Neuronal stem cell (in vitro differentiated cells): ENCODE measurements at regions not wholly inside any gene's neighbourhood (a gene's known extent, or its start where the extent isn't known, plus 50 kb on each side); places are given as distances from the start of the nearest gene placed in this dataset.

Experiments
- DNase-seq: peaks from one replicate; pipeline ENCODE4 v3.0.0-alpha.2; 2013; ENCODE audit warnings: low spot score
- H2AFZ ChIP-seq: one replicate; pipeline ENCODE4 v1.6.1; 2013; ENCODE audit warnings: mild to moderate bottlenecking, low read length, inconsistent platforms
- H2AK5ac ChIP-seq: 2 replicates; pipeline ENCODE4 v1.6.1; 2013; ENCODE audit warnings: low read depth, mild to moderate bottlenecking, inconsistent platforms, low read length, moderate library complexity, mixed read lengths
- H2BK120ac ChIP-seq: 2 replicates; pipeline ENCODE4 v1.6.1; 2013; ENCODE audit warnings: low read depth, mild to moderate bottlenecking, inconsistent platforms, low read length, moderate library complexity, mixed read lengths
- H2BK12ac ChIP-seq: one replicate; pipeline ENCODE4 v1.6.1; 2013; ENCODE audit warnings: low read length, inconsistent platforms
- H2BK15ac ChIP-seq: 2 replicates; pipeline ENCODE4 v1.6.1; 2013; ENCODE audit warnings: mild to moderate bottlenecking, low read length, inconsistent platforms, mixed read lengths
- H2BK5ac ChIP-seq: one replicate; pipeline ENCODE4 v1.6.1; 2013; ENCODE audit warnings: inconsistent platforms, mild to moderate bottlenecking, low read length, moderate library complexity
- H3K14ac ChIP-seq: one replicate; pipeline ENCODE4 v1.6.1; 2013; ENCODE audit warnings: low read length, inconsistent platforms
- H3K18ac ChIP-seq: 2 replicates; pipeline ENCODE4 v1.6.1; 2013; ENCODE audit warnings: low read length, inconsistent platforms
- H3K23ac ChIP-seq: 2 replicates; pipeline ENCODE4 v1.6.1; 2013; ENCODE audit warnings: low read depth, mild to moderate bottlenecking, mixed read lengths, low read length, inconsistent platforms; ENCODE audit not compliant: poor library complexity
- H3K27ac ChIP-seq: replicated peaks from 3 replicates; pipeline ENCODE4 v1.5.1; 2013; ENCODE audit warnings: low read length, inconsistent platforms
- H3K27me3 ChIP-seq, 3 experiments: 2 replicates each; pipeline ENCODE4 v1.6.1; 2013; ENCODE audit warnings: low read length in 3 of 3, mild to moderate bottlenecking in 2 of 3, inconsistent platforms in 1 of 3, low read depth in 1 of 3, mixed read lengths in 1 of 3, moderate library complexity in 1 of 3; ENCODE audit not compliant: control insufficient read depth in 3 of 3, insufficient read depth in 3 of 3
- H3K36me3 ChIP-seq, 2 donors: replicated peaks in 1 of 2; 2 replicates each; pipeline ENCODE4 v1.6.1; 2013; ENCODE audit warnings: low read length in 2 of 2; ENCODE audit not compliant: control insufficient read depth in 2 of 2, insufficient read depth in 2 of 2
- H3K4ac ChIP-seq: 2 replicates; pipeline ENCODE4 v1.6.1; 2013; ENCODE audit warnings: inconsistent platforms, mild to moderate bottlenecking, low read length, moderate library complexity
- H3K4me1 ChIP-seq, 2 donors: 1 replicate in 1 of 2; 2 replicates in 1 of 2; pipeline ENCODE4 v1.6.1; 2013; ENCODE audit warnings: low read length in 2 of 2, low read depth in 1 of 2; ENCODE audit not compliant: control insufficient read depth in 2 of 2, insufficient read depth in 1 of 2
- H3K4me2 ChIP-seq: one replicate; pipeline ENCODE4 v1.6.1; 2013; ENCODE audit warnings: mild to moderate bottlenecking, low read length, inconsistent platforms; ENCODE audit not compliant: insufficient read depth, poor library complexity, severe bottlenecking
- H3K4me3 ChIP-seq, 2 donors: 2 replicates each; pipeline ENCODE4 v1.5.1; 2013; ENCODE audit warnings: low read length in 2 of 2, mild to moderate bottlenecking in 2 of 2, inconsistent platforms in 1 of 2, moderate library complexity in 1 of 2
- H3K79me1 ChIP-seq: one replicate; pipeline ENCODE4 v1.6.1; 2013; ENCODE audit warnings: low read depth, mild to moderate bottlenecking, inconsistent platforms, low read length, moderate library complexity
- H3K9ac ChIP-seq: one replicate; pipeline ENCODE4 v1.6.1; 2013; ENCODE audit warnings: mild to moderate bottlenecking, low read depth, low read length, inconsistent platforms; ENCODE audit not compliant: poor library complexity
- H3K9me3 ChIP-seq, 2 donors: replicated peaks in 1 of 2; 2 replicates each; pipeline versions ENCODE3 to v1.6.1; 2013; ENCODE audit warnings: low read length in 2 of 2, mild to moderate bottlenecking in 2 of 2, inconsistent platforms in 1 of 2, low read depth in 1 of 2, mixed read lengths in 1 of 2, moderate library complexity in 1 of 2; ENCODE audit not compliant: control insufficient read depth in 2 of 2, insufficient read depth in 1 of 2
- H4K8ac ChIP-seq: one replicate; pipeline ENCODE4 v1.6.1; 2013; ENCODE audit warnings: low read depth, mild to moderate bottlenecking, inconsistent platforms, low read length, moderate library complexity
- H4K91ac ChIP-seq: one replicate; pipeline ENCODE4 v1.6.1; 2013; ENCODE audit warnings: low read length, low read depth, mild to moderate bottlenecking, inconsistent platforms; ENCODE audit not compliant: poor library complexity
- WGBS, 2 donors: extraction: QIAGEN DNeasy Blood & Tissue Kit; methylation state at CpG; one replicate each; pipeline ENCODE4 v1.1.7; 2013; ENCODE audit warnings: missing lambda C conversion rate in 2 of 2, mixed read lengths in 1 of 2; ENCODE audit not compliant: insufficient read length in 2 of 2, insufficient replicate concordance in 1 of 2; ENCODE audit errors: extremely low coverage in 2 of 2; 5-methylcytosine and 5-hydroxymethylcytosine counted together

- no CpG with 5 or more reads among the region's 4 CpGs for WGBS, 2 donors
- no peaks in the 10 kb centered on the region for H3K79me1 ChIP-seq
- H3K18ac ChIP-seq = no peak overlapping the region
- H3K9ac ChIP-seq = no peak overlapping the region
- no peak overlapping the region for H2BK15ac ChIP-seq
- H4K8ac ChIP-seq = no peak overlapping the region
- H3K4me3 ChIP-seq = no peak overlapping the region
- no peaks in the 10 kb centered on the region for H3K36me3 ChIP-seq
- H3K27me3 ChIP-seq = no peaks in the 10 kb centered on the region
- H2AFZ ChIP-seq = no peak overlapping the region
- no peak overlapping the region for H3K4ac ChIP-seq
- H4K91ac ChIP-seq = no peak overlapping the region
- H2BK12ac ChIP-seq = no peak overlapping the region
- H2BK5ac ChIP-seq = no peak overlapping the region
- no peak overlapping the region for H2AK5ac ChIP-seq
- H3K23ac ChIP-seq = no peak overlapping the region
- H3K4me1 ChIP-seq = peaks cover 5% of the 10 kb centered on the region in 2 donors
- no peak overlapping the region for H3K27ac ChIP-seq
- no peak overlapping the region for H3K14ac ChIP-seq
- no peaks in the 10 kb centered on the region for H3K9me3 ChIP-seq
- no peak for DNase-seq
- no peak overlapping the region for H3K4me2 ChIP-seq
- H2BK120ac ChIP-seq = no peak overlapping the region
These were observed 430.7 kb downstream of the HS3ST3B1 start for GRCh38 chr17:14731591-14731990.

- Histone ChIP-seq H3K79me1 (no peaks in the 10 kb centered on the region), H4K91ac (no peak overlapping the region), H3K9ac (no peak overlapping the region), H2BK120ac (no peak overlapping the region), H2BK5ac (no peak overlapping the region), H2AFZ (no peak overlapping the region), H3K4me2 (no peak overlapping the region), H2BK15ac (no peak overlapping the region), H3K18ac (no peak overlapping the region), H3K9me3 (no peaks in the 10 kb centered on the region), H3K27ac (no peak overlapping the region), H3K4ac (no peak overlapping the region), H3K4me1 (peaks cover 7 to 8% of the 10 kb centered on the region in 2 donors), H3K36me3 (no peaks in the 10 kb centered on the region), H4K8ac (no peak overlapping the region), H3K27me3 (no peaks in the 10 kb centered on the region), H3K23ac (no peak overlapping the region), H3K14ac (no peak overlapping the region), H3K4me3 (no peak overlapping the region), H2AK5ac (no peak overlapping the region), H2BK12ac (no peak overlapping the region)
- no peak for DNase-seq
- no CpG with 5 or more reads among the region's 2 CpGs for WGBS, 2 donors
These were observed 429.9 kb downstream of the HS3ST3B1 start for GRCh38 chr17:14730821-14731220.

GRCh38 chr17:14725729-14726128 is 424.8 kb downstream of the HS3ST3B1 start:
- H3K4me2 ChIP-seq = no peak overlapping the region

GRCh38 chr17:14724770-14725169 is 423.9 kb downstream of the HS3ST3B1 start:
- no CpG with 5 or more reads among the region's 2 CpGs for WGBS, 2 donors

More at GRCh38 chr17:14725729-14726128, 424.8 kb downstream of the HS3ST3B1 start:
- no peaks in the 10 kb centered on the region for H3K27me3 ChIP-seq
- H3K4me1 ChIP-seq = peaks cover 7 to 10% of the 10 kb centered on the region in 2 donors
- H2BK120ac ChIP-seq = no peak overlapping the region
- no peak for DNase-seq
- H3K23ac ChIP-seq = no peak overlapping the region
- H3K79me1 ChIP-seq = no peaks in the 10 kb centered on the region
- no CpG with 5 or more reads among the region's 4 CpGs for WGBS, 2 donors
- H2BK15ac ChIP-seq = no peak overlapping the region
- H2AFZ ChIP-seq = no peak overlapping the region
- H3K4me3 ChIP-seq = no peak overlapping the region
- H3K9ac ChIP-seq = no peak overlapping the region
- no peak overlapping the region for H3K4ac ChIP-seq
- H3K27ac ChIP-seq = no peak overlapping the region
- no peak overlapping the region for H3K14ac ChIP-seq
- no peak overlapping the region for H4K8ac ChIP-seq
- H2BK12ac ChIP-seq = no peak overlapping the region
- H4K91ac ChIP-seq = no peak overlapping the region
- no peak overlapping the region for H2BK5ac ChIP-seq
- H3K36me3 ChIP-seq = no peaks in the 10 kb centered on the region
- no peak overlapping the region for H3K18ac ChIP-seq
- H2AK5ac ChIP-seq = no peak overlapping the region
- peaks cover 0 to 3% of the 10 kb centered on the region in 2 donors for H3K9me3 ChIP-seq

More at GRCh38 chr17:14724770-14725169, 423.9 kb downstream of the HS3ST3B1 start:
- no peak overlapping the region for H3K9ac ChIP-seq
- no peak overlapping the region for H3K23ac ChIP-seq
- DNase-seq = no peak
- H2AFZ ChIP-seq = no peak overlapping the region
- peaks cover 7 to 10% of the 10 kb centered on the region in 2 donors for H3K4me1 ChIP-seq
- no peak overlapping the region for H3K4me3 ChIP-seq
- H3K27ac ChIP-seq = no peak overlapping the region
- no peaks in the 10 kb centered on the region for H3K36me3 ChIP-seq
- H4K91ac ChIP-seq = no peak overlapping the region
- H3K9me3 ChIP-seq = peaks cover 0 to 3% of the 10 kb centered on the region in 2 donors
- no peak overlapping the region for H3K14ac ChIP-seq
- H2BK120ac ChIP-seq = no peak overlapping the region
- H2BK5ac ChIP-seq = no peak overlapping the region
- H3K4ac ChIP-seq = no peak overlapping the region
- H3K4me2 ChIP-seq = no peak overlapping the region
- no peak overlapping the region for H3K18ac ChIP-seq
- H3K27me3 ChIP-seq = no peaks in the 10 kb centered on the region
- no peaks in the 10 kb centered on the region for H3K79me1 ChIP-seq
- H4K8ac ChIP-seq = no peak overlapping the region
- no peak overlapping the region for H2BK12ac ChIP-seq
- no peak overlapping the region for H2BK15ac ChIP-seq
- H2AK5ac ChIP-seq = no peak overlapping the region
